GM18861 (cell line): ENCODE measurements at regions not wholly inside any gene's neighbourhood (a gene's known extent, or its start where the extent isn't known, plus 50 kb on each side); places are given as distances from the start of the nearest gene placed in this dataset.

Source experiments
- ATAC-seq: cut with Tn5 transposase; IDR thresholded peaks from one replicate; pipeline ENCODE4 v1.9.1; 2021; ENCODE audit not compliant: unreplicated experiment

GRCh38 chr13:74219566-74219965 is 85.4 kb upstream of the KLF12 start:
- ATAC-seq, result no peak

- no peak for ATAC-seq
These were observed 84.1 kb upstream of the KLF12 start for GRCh38 chr13:74218291-74218690.

- ATAC-seq, result no peak
These were observed 83.6 kb upstream of the KLF12 start for GRCh38 chr13:74217811-74218210.

GRCh38 chr13:74215420-74215819 is 81.2 kb upstream of the KLF12 start:
- no peak for ATAC-seq

GRCh38 chr13:74214321-74214720 is 80.1 kb upstream of the KLF12 start:
- no peak for ATAC-seq

GRCh38 chr13:74210693-74211393 is 76.6 kb upstream of the KLF12 start:
- no peak for ATAC-seq

GRCh38 chr13:74206855-74207254 is 72.7 kb upstream of the KLF12 start:
- ATAC-seq, result no peak

GRCh38 chr13:74206061-74206561 is 71.9 kb upstream of the KLF12 start:
- ATAC-seq, result no peak

GRCh38 chr13:74205313-74205690 is 71.1 kb upstream of the KLF12 start:
- ATAC-seq, result no peak

GRCh38 chr13:74204602-74205312 is 70.6 kb upstream of the KLF12 start:
- no peak for ATAC-seq

GRCh38 chr13:74203576-74203975 is 69.4 kb upstream of the KLF12 start:
- ATAC-seq, result no peak

GRCh38 chr13:74202129-74202813 is 68.1 kb upstream of the KLF12 start:
- ATAC-seq, result no peak

- ATAC-seq, result no peak
These were observed 67.3 kb upstream of the KLF12 start for GRCh38 chr13:74201530-74201929.

GRCh38 chr13:74200081-74200480 is 65.9 kb upstream of the KLF12 start:
- ATAC-seq, result no peak

- no peak for ATAC-seq
These were observed 63.6 kb upstream of the KLF12 start for GRCh38 chr13:74197677-74198429.

GRCh38 chr13:74194846-74195245 is 60.6 kb upstream of the KLF12 start:
- ATAC-seq, result no peak

GRCh38 chr13:74193391-74193790 is 59.2 kb upstream of the KLF12 start:
- no peak for ATAC-seq

GRCh38 chr13:74191410-74191809 is 57.2 kb upstream of the KLF12 start:
- ATAC-seq, result no peak

GRCh38 chr13:74190999-74191398 is 56.8 kb upstream of the KLF12 start:
- no peak for ATAC-seq

GRCh38 chr13:74187564-74187963 is 53.4 kb upstream of the KLF12 start:
- no peak for ATAC-seq

- no peak for ATAC-seq
These were observed 50.1 kb upstream of the KLF12 start for GRCh38 chr13:74184283-74184682.
